Caco-2 (cell line): ENCODE measurements at regions not wholly inside any gene's neighbourhood (a gene's known extent, or its start where the extent isn't known, plus 50 kb on each side); places are given as distances from the start of the nearest gene placed in this dataset.

ENCODE experiments used
- BruUV-seq: library from RNA; stranded (reverse); fragments of 400-500 nt; replicated peaks from 2 replicates; lab custom pipeline; 2021; lab: Mats Ljungman, UMichigan
- CTCF ChIA-PET: fragments of 300-600 bp; sonication (Branson Sonifier 250); formaldehyde crosslinking; loops from one replicate; lab custom pipeline; 2022; ENCODE audit warnings: antibody characterized with exemption; lab: Charles Lee
- POLR2A ChIA-PET: fragments of 300-600 bp; sonication (Branson Sonifier 250); formaldehyde crosslinking; loops from one replicate; lab custom pipeline; 2022; ENCODE audit warnings: antibody characterized with exemption; lab: Charles Lee
- DNase-seq, 2 experiments: peaks; one replicate each; pipeline versions ENCODE4 v3.0.0 to v3.0.0-alpha.2; 2020 to 2022
- H3K27me3 ChIP-seq: replicated peaks from 2 replicates; pipeline ENCODE4 v1.6.0; 2011; ENCODE audit warnings: low read length; ENCODE audit not compliant: control insufficient read depth, insufficient read depth
- H3K36me3 ChIP-seq: 2 replicates; pipeline ENCODE4 v1.5.1; 2011; ENCODE audit warnings: low read length; ENCODE audit not compliant: control insufficient read depth, insufficient read depth
- H3K4me1 ChIP-seq: fragments of 250-450 bp; sonication (Bioruptor Pico); 2 replicates; pipeline ENCODE4 v1.5.1; 2020; ENCODE audit warnings: mild to moderate bottlenecking
- H3K4me3 ChIP-seq: 2 replicates; pipeline ENCODE4 v1.5.1; 2011; ENCODE audit warnings: low read depth, mild to moderate bottlenecking, control low read depth, low read length
- H3K9me3 ChIP-seq: fragments of 250-450 bp; sonication (Bioruptor Pico); 2 replicates; pipeline ENCODE4 v1.5.1; 2020; ENCODE audit warnings: mild to moderate bottlenecking, moderate library complexity
- H3K27ac Mint-ChIP-seq: one replicate; pipeline ENCODE4 v1.8.0; 2022; ENCODE audit warnings: mixed read lengths; ENCODE audit not compliant: unreplicated experiment
- H3K27me3 Mint-ChIP-seq: one replicate; pipeline ENCODE4 v1.8.0; 2022; ENCODE audit warnings: mixed read lengths; ENCODE audit not compliant: insufficient read depth, unreplicated experiment
- H3K36me3 Mint-ChIP-seq: one replicate; pipeline ENCODE4 v1.8.0; 2022; ENCODE audit warnings: mild to moderate bottlenecking, mixed read lengths; ENCODE audit not compliant: insufficient read depth, unreplicated experiment
- H3K4me1 Mint-ChIP-seq: one replicate; pipeline ENCODE4 v1.8.0; 2022; ENCODE audit warnings: low read depth, mixed read lengths; ENCODE audit not compliant: unreplicated experiment
- H3K4me3 Mint-ChIP-seq: one replicate; pipeline ENCODE4 v1.8.0; 2022; ENCODE audit warnings: mild to moderate bottlenecking, moderate library complexity, mixed read lengths; ENCODE audit not compliant: unreplicated experiment
- H3K9me3 Mint-ChIP-seq: one replicate; pipeline ENCODE4 v1.8.0; 2022; ENCODE audit warnings: mixed read lengths; ENCODE audit not compliant: unreplicated experiment
- CTCF ChIP-seq, 2 experiments: fragments of 200-600 bp in 1 of 2; IDR thresholded peaks; 1 replicate in 1 of 2; 2 replicates in 1 of 2; pipeline versions ENCODE4 v1.5.1 to v1.8.0; 2011 to 2022; ENCODE audit warnings: antibody characterized with exemption in 1 of 2, control low read depth in 1 of 2, inconsistent platforms in 1 of 2, low read depth in 1 of 2, low read length in 1 of 2, mild to moderate bottlenecking in 1 of 2, moderate library complexity in 1 of 2; ENCODE audit not compliant: insufficient read depth in 1 of 2, severe bottlenecking in 1 of 2, unreplicated experiment in 1 of 2
- intact Hi-C: fragments of 100-400 bp; cut with micrococcal nuclease; formaldehyde crosslinking; loops from one replicate; pipeline ENCODE4 v1.10.0; 2022; ENCODE audit not compliant: unreplicated experiment

- Mint-ChIP-seq H3K9me3 (no peaks in the 10 kb centered on the region), H3K27ac (no peak overlapping the region), H3K27me3 (no peaks in the 10 kb centered on the region), H3K36me3 (no peaks in the 10 kb centered on the region), H3K4me1 (peaks cover 8% of the 10 kb centered on the region), H3K4me3 (no peak overlapping the region)
- peaks cover 6% of the 10 kb centered on the region; the same call in 1 of the 2 replicates for H3K4me1 ChIP-seq
- BruUV-seq, result no TSS peak
- no peaks in the 10 kb centered on the region for H3K36me3 ChIP-seq
- CTCF ChIA-PET, result interaction anchor here (0.8 kb wide), 1 partner anchor 26 kb away, joined by 4 read pairs; no protein-coding TSS in a partner anchor
- no peaks in the 10 kb centered on the region for H3K27me3 ChIP-seq
- H3K9me3 ChIP-seq, result no peaks in the 10 kb centered on the region; the same call in 1 of the 2 replicates
- no peak overlapping the region for H3K4me3 ChIP-seq
- POLR2A ChIA-PET, result no interaction called here
- intact Hi-C loops, result loop anchor here (1.0 to 2.0 kb wide), 3 partner anchors 51 to 134 kb away; no protein-coding TSS in a partner anchor
- DNase-seq, result peak in 1 of 2 experiments; percentile 42
- peak; percentile 63 to 84 for TF ChIP-seq CTCF (IDR thresholded peaks at IDR 0.05; ENCODE audit: insufficient read depth in 1 of 2, low read depth in 1 of 2, low read length in 1 of 2, severe bottlenecking in 1 of 2, unreplicated experiment in 1 of 2)
Observed at GRCh38 chr12:24728366-24728765, 220.5 kb downstream of the BCAT1 start.

GRCh38 chr12:24725616-24726015 lies 223.3 kb downstream of the BCAT1 start:
- Histone ChIP-seq H3K9me3 (no peaks in the 10 kb centered on the region; the same call in none of the 2 replicates), H3K27me3 (no peaks in the 10 kb centered on the region), H3K4me3 (no peak overlapping the region), H3K36me3 (no peaks in the 10 kb centered on the region), H3K4me1 (no peaks in the 10 kb centered on the region)
- Mint-ChIP-seq H3K27ac (no peak overlapping the region), H3K4me3 (no peak overlapping the region), H3K36me3 (no peaks in the 10 kb centered on the region), H3K9me3 (peaks cover 11% of the 10 kb centered on the region), H3K27me3 (no peaks in the 10 kb centered on the region), H3K4me1 (peaks cover 8% of the 10 kb centered on the region)
- BruUV-seq, result no TSS peak
- no peak for TF ChIP-seq CTCF (IDR thresholded peaks at IDR 0.05; ENCODE audit: insufficient read depth in 1 of 2, low read depth in 1 of 2, low read length in 1 of 2, severe bottlenecking in 1 of 2, unreplicated experiment in 1 of 2)
- no peak for DNase-seq
- intact Hi-C loops, result no loop called here
- POLR2A ChIA-PET, result no interaction called here
- CTCF ChIA-PET, result no interaction called here

- H3K9me3 ChIP-seq, result no peaks in the 10 kb centered on the region; the same call in none of the 2 replicates
- H3K27me3 ChIP-seq, result no peaks in the 10 kb centered on the region
- DNase-seq, result no peak
- no TSS peak for BruUV-seq
- Mint-ChIP-seq H3K27me3 (no peaks in the 10 kb centered on the region), H3K9me3 (peaks cover 19% of the 10 kb centered on the region), H3K27ac (no peak overlapping the region), H3K4me1 (peaks cover 8% of the 10 kb centered on the region), H3K4me3 (no peak overlapping the region), H3K36me3 (no peaks in the 10 kb centered on the region)
- CTCF ChIA-PET, result no interaction called here
- intact Hi-C loops, result no loop called here
- POLR2A ChIA-PET, result no interaction called here
- no peak overlapping the region for H3K4me3 ChIP-seq
- TF ChIP-seq CTCF (IDR thresholded peaks at IDR 0.05; ENCODE audit: insufficient read depth in 1 of 2, low read depth in 1 of 2, low read length in 1 of 2, severe bottlenecking in 1 of 2, unreplicated experiment in 1 of 2), result no peak
- H3K36me3 ChIP-seq, result no peaks in the 10 kb centered on the region
- no peaks in the 10 kb centered on the region for H3K4me1 ChIP-seq
Observed at GRCh38 chr12:24724814-24725213, 224.1 kb downstream of the BCAT1 start.
